SK-N-SH treated with all-trans-retinoic acid at 6 μM for 48 hours (cell line): ENCODE measurements at regions not wholly inside any gene's neighbourhood (a gene's known extent, or its start where the extent isn't known, plus 50 kb on each side); places are given as distances from the start of the nearest gene placed in this dataset.
"Not testable (repeated sequence)": the region's sequence is repeated elsewhere in the genome, so short reads cannot be mapped to it uniquely, and the experiment has no call there.

Experiments used
- BACH2 ChIP-seq: fragments of 250-450 bp; sonication (Bioruptor Pico); IDR thresholded peaks from 2 replicates; pipeline ENCODE4 v1.9.0; 2021; ENCODE audit warnings: mild to moderate bottlenecking, borderline replicate concordance
- CREB5 ChIP-seq: fragments of 250-450 bp; sonication (Bioruptor Pico); IDR thresholded peaks from 2 replicates; pipeline ENCODE4 v1.5.1; 2020; ENCODE audit warnings: low read depth, mild to moderate bottlenecking, moderate library complexity
- ZNF8 ChIP-seq: fragments of 450-650 bp; formaldehyde crosslinking; IDR thresholded peaks from 2 replicates; pipeline ENCODE4 v1.5.0; 2020; ENCODE audit warnings: mild to moderate bottlenecking, moderate library complexity

GRCh38 chr4:9610321-9610720, 166.1 kb downstream of the DEFB131A start:
- TF ChIP-seq BACH2 (CRISPR knock-in tag); ZNF8 (CRISPR knock-in tag); CREB5: not testable (repeated sequence)
